H1 (cell line): ENCODE measurements at regions not wholly inside any gene's neighbourhood (a gene's known extent, or its start where the extent isn't known, plus 50 kb on each side); places are given as distances from the start of the nearest gene placed in this dataset.

ENCODE experiments used
- CTCF ChIA-PET: fragments of 300-600 bp; sonication (Branson Sonifier 250); formaldehyde crosslinking; loops from one replicate; lab custom pipeline; 2021; ENCODE audit not compliant: partially characterized antibody; lab: Charles Lee
- POLR2A ChIA-PET: fragments of 300-600 bp; sonication (Branson Sonifier 250); formaldehyde crosslinking; loops from one replicate; lab custom pipeline; 2021; ENCODE audit warnings: inconsistent platforms; ENCODE audit not compliant: partially characterized antibody; lab: Charles Lee
- DNase-seq, 2 experiments: peaks; one replicate each; pipeline versions ENCODE4 v3.0.0 to v3.0.0-alpha.2; 2010 to 2022; ENCODE audit warnings: low spot score in 2 of 2, low read depth in 1 of 2, mixed read lengths in 1 of 2
- FAIRE-seq: peaks from 2 replicates; lab custom pipeline; 2011; peaks lifted over from hg19 to GRCh38; lab: Jason Lieb, UNC
- H2AFZ ChIP-seq: 2 replicates; pipeline ENCODE4 v1.8.1; 2012; ENCODE audit warnings: low read length, inconsistent platforms
- H2AK5ac ChIP-seq: 2 replicates; pipeline ENCODE4 v1.6.1; 2013; ENCODE audit warnings: low read depth, low read length
- H2BK120ac ChIP-seq: replicated peaks from 2 replicates; pipeline ENCODE3; 2013; ENCODE audit warnings: low read depth, low read length, inconsistent platforms
- H2BK12ac ChIP-seq: 2 replicates; pipeline ENCODE4 v1.6.1; 2013; ENCODE audit warnings: low read depth, low read length
- H2BK15ac ChIP-seq: 2 replicates; pipeline ENCODE4 v1.6.1; 2013; ENCODE audit warnings: low read length
- H2BK20ac ChIP-seq: 2 replicates; pipeline ENCODE4 v1.6.1; 2013; ENCODE audit warnings: low read length
- H2BK5ac ChIP-seq: 2 replicates; pipeline ENCODE4 v1.6.1; 2013; ENCODE audit warnings: low read depth, low read length
- H3K14ac ChIP-seq: 2 replicates; pipeline ENCODE4 v1.6.1; 2013; ENCODE audit warnings: inconsistent platforms; ENCODE audit not compliant: insufficient read length
- H3K18ac ChIP-seq: 2 replicates; pipeline ENCODE4 v1.6.1; 2013; ENCODE audit warnings: low read length; ENCODE audit errors: extremely low read depth
- H3K23ac ChIP-seq: 2 replicates; pipeline ENCODE4 v1.6.1; 2013; ENCODE audit warnings: inconsistent platforms; ENCODE audit not compliant: insufficient read length
- H3K23me2 ChIP-seq: 2 replicates; pipeline ENCODE4 v1.6.1; 2013; ENCODE audit warnings: low read depth, low read length
- H3K27ac ChIP-seq: 2 replicates; pipeline ENCODE4 v1.6.1; 2011; ENCODE audit warnings: low read depth, low read length, inconsistent platforms
- H3K27me3 ChIP-seq, 4 experiments: replicated peaks in 1 of 4; 1 replicate in 1 of 4; 2 replicates in 3 of 4; pipeline versions ENCODE4 v1.6.1 to v1.8.1; 2011 to 2013; ENCODE audit warnings: low read length in 3 of 4, mild to moderate bottlenecking in 3 of 4, inconsistent platforms in 2 of 4, mixed read lengths in 2 of 4, moderate library complexity in 1 of 4; ENCODE audit not compliant: control insufficient read depth in 3 of 4, insufficient read depth in 3 of 4; ENCODE audit errors: extremely low read depth in 1 of 4
- H3K36me3 ChIP-seq, 4 experiments: 2 replicates each; pipeline versions ENCODE4 v1.6.1 to v1.8.1; 2011 to 2013; ENCODE audit warnings: mild to moderate bottlenecking in 4 of 4, low read length in 3 of 4, moderate library complexity in 2 of 4, control low read depth in 1 of 4, inconsistent platforms in 1 of 4; ENCODE audit not compliant: insufficient read depth in 4 of 4, control insufficient read depth in 2 of 4
- H3K4ac ChIP-seq: replicated peaks from 2 replicates; pipeline ENCODE3; 2013; ENCODE audit warnings: low read length, low read depth, mixed read lengths, inconsistent platforms; ENCODE audit not compliant: insufficient read length
- H3K4me1 ChIP-seq, 4 experiments: replicated peaks in 1 of 4; 1 replicate in 1 of 4; 2 replicates in 3 of 4; pipeline versions ENCODE4 v1.6.1 to v1.8.1; 2011 to 2013; ENCODE audit warnings: low read length in 3 of 4, inconsistent platforms in 2 of 4, mixed read lengths in 1 of 4; ENCODE audit not compliant: insufficient read depth in 4 of 4, control insufficient read depth in 3 of 4
- H3K4me2 ChIP-seq, 2 experiments: 2 replicates each; pipeline versions ENCODE4 v1.6.1 to v1.8.1; 2011 to 2013; ENCODE audit warnings: low read depth in 2 of 2, low read length in 2 of 2, control low read depth in 1 of 2, inconsistent platforms in 1 of 2, mild to moderate bottlenecking in 1 of 2; ENCODE audit not compliant: insufficient read depth in 1 of 2
- H3K4me3 ChIP-seq, 4 experiments: fragments of 200-600, 300-600 bp in 1 of 4; sonication (generic), shearing (Covaris generic), sonication (Bioruptor Twin) in 1 of 4; 2 replicates each; pipeline versions ENCODE4 v1.5.1 to v1.8.1; 2011 to 2016; ENCODE audit warnings: low read length in 4 of 4, low read depth in 3 of 4, control low read depth in 2 of 4, inconsistent platforms in 2 of 4, mild to moderate bottlenecking in 2 of 4, mixed read lengths in 1 of 4, moderate library complexity in 1 of 4; ENCODE audit not compliant: insufficient read depth in 2 of 4; ENCODE audit errors: extremely low read depth in 1 of 4
- H3K56ac ChIP-seq: replicated peaks from 2 replicates; pipeline ENCODE3; 2013; ENCODE audit warnings: low read depth, mild to moderate bottlenecking, mixed read lengths, low read length, inconsistent platforms; ENCODE audit not compliant: insufficient read length
- H3K79me1 ChIP-seq: 2 replicates; pipeline ENCODE4 v1.6.1; 2013; ENCODE audit warnings: low read depth, low read length, control low read depth
- H3K79me2 ChIP-seq, 2 experiments: 2 replicates each; pipeline versions ENCODE4 v1.6.1 to v1.8.1; 2012 to 2013; ENCODE audit warnings: low read length in 2 of 2, mild to moderate bottlenecking in 2 of 2, inconsistent platforms in 1 of 2; ENCODE audit not compliant: insufficient read depth in 2 of 2, control insufficient read depth in 1 of 2
- H3K9ac ChIP-seq, 4 experiments: replicated peaks in 1 of 4; 1 replicate in 1 of 4; 2 replicates in 3 of 4; pipeline versions ENCODE4 v1.6.1 to v1.8.1; 2011 to 2013; ENCODE audit warnings: low read depth in 3 of 4, low read length in 3 of 4, control low read depth in 2 of 4, mild to moderate bottlenecking in 2 of 4, moderate library complexity in 2 of 4, inconsistent platforms in 1 of 4; ENCODE audit errors: extremely low read depth in 1 of 4
- H3K9me3 ChIP-seq, 2 experiments: 2 replicates each; pipeline versions ENCODE4 v1.6.1 to v1.8.1; 2012 to 2013; ENCODE audit warnings: mild to moderate bottlenecking in 2 of 2, moderate library complexity in 2 of 2, control low read depth in 1 of 2, inconsistent platforms in 1 of 2, low read depth in 1 of 2, low read length in 1 of 2, mixed read lengths in 1 of 2; ENCODE audit not compliant: insufficient read depth in 2 of 2
- H4K20me1 ChIP-seq, 2 experiments: replicated peaks in 1 of 2; 2 replicates each; pipeline versions ENCODE3 to v1.8.1; 2011 to 2013; ENCODE audit warnings: inconsistent platforms in 2 of 2, low read length in 2 of 2, mild to moderate bottlenecking in 1 of 2; ENCODE audit not compliant: insufficient read depth in 2 of 2, control insufficient read depth in 1 of 2
- H4K5ac ChIP-seq: 2 replicates; pipeline ENCODE4 v1.6.1; 2013; ENCODE audit warnings: low read length, low read depth, mixed read lengths, inconsistent platforms; ENCODE audit not compliant: insufficient read length
- H4K8ac ChIP-seq: 2 replicates; pipeline ENCODE4 v1.8.0; 2013; ENCODE audit warnings: mild to moderate bottlenecking, moderate library complexity, low read length, inconsistent platforms; ENCODE audit not compliant: insufficient read depth; ENCODE audit errors: extremely low read depth
- H4K91ac ChIP-seq: replicated peaks from 2 replicates; pipeline ENCODE3; 2013; ENCODE audit warnings: low read length, mixed read lengths, inconsistent platforms; ENCODE audit not compliant: insufficient read length
- KDM4A ChIP-seq: IDR thresholded peaks from one replicate; pipeline ENCODE4 v1.7.1; 2012; ENCODE audit warnings: low read depth, mild to moderate bottlenecking, moderate library complexity, low read length, inconsistent platforms; ENCODE audit not compliant: severe bottlenecking
- KDM5A ChIP-seq: fragments of 200-600 bp; IDR thresholded peaks from 2 replicates; pipeline ENCODE4 v1.7.1; 2012; ENCODE audit warnings: mild to moderate bottlenecking, low read length, inconsistent platforms, mixed read lengths
- RFX5 ChIP-seq: IDR thresholded peaks from 2 replicates; pipeline ENCODE4 v1.6.1; 2011; ENCODE audit warnings: low read depth, low read length, improper control_type of control experiment, borderline replicate concordance
- SIRT6 ChIP-seq: IDR thresholded peaks from one replicate; pipeline ENCODE4 v1.7.1; 2012; ENCODE audit warnings: low read length, inconsistent platforms
- TBP ChIP-seq: IDR thresholded peaks from 2 replicates; pipeline ENCODE4 v1.6.1; 2011; ENCODE audit warnings: low read depth, low read length, improper control_type of control experiment
- TEAD4 ChIP-seq: IDR thresholded peaks from 2 replicates; pipeline ENCODE4 v1.6.1; 2012; ENCODE audit warnings: low read depth, low read length, inconsistent platforms, mixed read lengths
- WGBS, 2 experiments: shearing (Covaris generic) in 1 of 2; methylation state at CpG; one replicate each; pipeline versions ENCODE4 v1.1.6 to v1.1.7; 2013 to 2015; ENCODE audit warnings: low lambda C conversion rate in 2 of 2, mixed read lengths in 2 of 2, inconsistent platforms in 1 of 2, low coverage in 1 of 2, missing lambda C conversion rate in 1 of 2; ENCODE audit not compliant: insufficient replicate concordance in 2 of 2, insufficient coverage in 1 of 2, insufficient read length in 1 of 2; ENCODE audit errors: extremely low coverage in 1 of 2, missing lambda C conversion rate in 1 of 2; 5-methylcytosine and 5-hydroxymethylcytosine counted together

GRCh38 chr12:90481748-90482147 lies 473.2 kb downstream of the CCER1 start:
- CTCF ChIA-PET: no interaction called here
- Histone ChIP-seq H2BK15ac (no peak overlapping the region), H3K9ac (no peak overlapping the region), H2AFZ (no peak overlapping the region), H3K4ac (no peak overlapping the region), H2AK5ac (no peak overlapping the region), H3K18ac (no peak overlapping the region)
- TF ChIP-seq SIRT6 (no peak), RFX5 (no peak), TEAD4 (no peak), KDM4A (no peak), TBP (no peak), KDM5A (no peak)
- TF ChIP-seq, all 59 proteins: peak for 0
- no peak overlapping the region for H3K4me2 ChIP-seq
- no peak overlapping the region for H3K23ac ChIP-seq
- no peak overlapping the region for H2BK20ac ChIP-seq
- H3K4me3 ChIP-seq: no peak overlapping the region
- H3K9me3 ChIP-seq: no peaks in the 10 kb centered on the region
- peaks cover 2% of the 10 kb centered on the region; the same call in 1 of the 2 replicates for H3K23me2 ChIP-seq
- no peaks in the 10 kb centered on the region for H3K79me2 ChIP-seq
- POLR2A ChIA-PET: no interaction called here
- H3K27me3 ChIP-seq: no peaks in the 10 kb centered on the region
- H3K14ac ChIP-seq: no peak overlapping the region
- H2BK12ac ChIP-seq: no peak overlapping the region
- no peak overlapping the region for H2BK120ac ChIP-seq
- WGBS, 2 experiments: 81% methylated on average over 1 of the region's 1 CpG; no CpG with 5 or more reads in 1 of the 2 experiments
- DNase-seq (no peak), FAIRE-seq (no peak)
- no peak overlapping the region for H3K56ac ChIP-seq
- no peaks in the 10 kb centered on the region for H3K79me1 ChIP-seq
- H4K8ac ChIP-seq: no peak overlapping the region
- H4K91ac ChIP-seq: no peak overlapping the region
- H3K36me3 ChIP-seq: no peaks in the 10 kb centered on the region
- H3K4me1 ChIP-seq: no peaks in the 10 kb centered on the region
- no peak overlapping the region for H2BK5ac ChIP-seq
- H4K5ac ChIP-seq: no peak overlapping the region
- no peaks in the 10 kb centered on the region for H4K20me1 ChIP-seq
- H3K27ac ChIP-seq: no peak overlapping the region
